HL-60 (cell line): ENCODE measurements at regions not wholly inside any gene's neighbourhood (a gene's known extent, or its start where the extent isn't known, plus 50 kb on each side); places are given as distances from the start of the nearest gene placed in this dataset.

ENCODE experiments used
- GABPA ChIP-seq: IDR thresholded peaks from 2 replicates; pipeline ENCODE4 v1.6.1; 2012; ENCODE audit warnings: low read depth
- TF ChIP-seq, protein P1 (sequence below): IDR thresholded peaks from one replicate; pipeline ENCODE4 v1.5.1; 2011; ENCODE audit warnings: low read length, control low read depth, inconsistent platforms; ENCODE audit not compliant: insufficient read depth
- TF ChIP-seq, protein P2 (sequence below): IDR thresholded peaks from 2 replicates; pipeline ENCODE4 v1.6.1; 2012; ENCODE audit warnings: low read depth; ENCODE audit not compliant: insufficient replicate concordance

DNA sequence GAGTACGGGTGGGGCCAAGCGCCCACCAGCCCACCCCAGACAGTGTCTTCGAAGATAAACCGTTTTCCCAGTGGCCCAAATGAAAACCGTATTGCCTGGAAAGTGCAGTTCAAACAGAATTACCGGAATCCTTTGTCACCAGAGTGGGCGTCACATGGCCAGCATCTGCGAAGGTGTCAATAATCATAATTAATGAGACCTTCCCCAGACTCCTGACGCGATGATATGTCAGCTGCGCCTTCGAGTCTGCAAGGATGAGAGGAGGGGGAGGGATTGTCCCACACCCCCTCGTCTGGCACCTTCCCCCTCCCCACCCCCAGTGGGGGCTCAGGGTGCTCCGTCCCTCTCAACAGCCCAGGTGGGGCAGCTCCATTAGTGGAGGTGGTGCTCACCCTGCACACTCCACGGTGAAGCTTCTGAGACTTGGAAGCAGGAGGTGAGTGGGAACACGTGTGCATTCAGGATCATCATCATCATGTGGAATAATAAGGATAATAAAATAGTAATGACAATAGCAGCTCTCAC is 215.1 kb downstream of the PTPRU start:
- TF ChIP-seq, protein P1, sequence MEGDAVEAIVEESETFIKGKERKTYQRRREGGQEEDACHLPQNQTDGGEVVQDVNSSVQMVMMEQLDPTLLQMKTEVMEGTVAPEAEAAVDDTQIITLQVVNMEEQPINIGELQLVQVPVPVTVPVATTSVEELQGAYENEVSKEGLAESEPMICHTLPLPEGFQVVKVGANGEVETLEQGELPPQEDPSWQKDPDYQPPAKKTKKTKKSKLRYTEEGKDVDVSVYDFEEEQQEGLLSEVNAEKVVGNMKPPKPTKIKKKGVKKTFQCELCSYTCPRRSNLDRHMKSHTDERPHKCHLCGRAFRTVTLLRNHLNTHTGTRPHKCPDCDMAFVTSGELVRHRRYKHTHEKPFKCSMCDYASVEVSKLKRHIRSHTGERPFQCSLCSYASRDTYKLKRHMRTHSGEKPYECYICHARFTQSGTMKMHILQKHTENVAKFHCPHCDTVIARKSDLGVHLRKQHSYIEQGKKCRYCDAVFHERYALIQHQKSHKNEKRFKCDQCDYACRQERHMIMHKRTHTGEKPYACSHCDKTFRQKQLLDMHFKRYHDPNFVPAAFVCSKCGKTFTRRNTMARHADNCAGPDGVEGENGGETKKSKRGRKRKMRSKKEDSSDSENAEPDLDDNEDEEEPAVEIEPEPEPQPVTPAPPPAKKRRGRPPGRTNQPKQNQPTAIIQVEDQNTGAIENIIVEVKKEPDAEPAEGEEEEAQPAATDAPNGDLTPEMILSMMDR = no peak
- no peak for TF ChIP-seq GABPA
- TF ChIP-seq, protein P2, sequence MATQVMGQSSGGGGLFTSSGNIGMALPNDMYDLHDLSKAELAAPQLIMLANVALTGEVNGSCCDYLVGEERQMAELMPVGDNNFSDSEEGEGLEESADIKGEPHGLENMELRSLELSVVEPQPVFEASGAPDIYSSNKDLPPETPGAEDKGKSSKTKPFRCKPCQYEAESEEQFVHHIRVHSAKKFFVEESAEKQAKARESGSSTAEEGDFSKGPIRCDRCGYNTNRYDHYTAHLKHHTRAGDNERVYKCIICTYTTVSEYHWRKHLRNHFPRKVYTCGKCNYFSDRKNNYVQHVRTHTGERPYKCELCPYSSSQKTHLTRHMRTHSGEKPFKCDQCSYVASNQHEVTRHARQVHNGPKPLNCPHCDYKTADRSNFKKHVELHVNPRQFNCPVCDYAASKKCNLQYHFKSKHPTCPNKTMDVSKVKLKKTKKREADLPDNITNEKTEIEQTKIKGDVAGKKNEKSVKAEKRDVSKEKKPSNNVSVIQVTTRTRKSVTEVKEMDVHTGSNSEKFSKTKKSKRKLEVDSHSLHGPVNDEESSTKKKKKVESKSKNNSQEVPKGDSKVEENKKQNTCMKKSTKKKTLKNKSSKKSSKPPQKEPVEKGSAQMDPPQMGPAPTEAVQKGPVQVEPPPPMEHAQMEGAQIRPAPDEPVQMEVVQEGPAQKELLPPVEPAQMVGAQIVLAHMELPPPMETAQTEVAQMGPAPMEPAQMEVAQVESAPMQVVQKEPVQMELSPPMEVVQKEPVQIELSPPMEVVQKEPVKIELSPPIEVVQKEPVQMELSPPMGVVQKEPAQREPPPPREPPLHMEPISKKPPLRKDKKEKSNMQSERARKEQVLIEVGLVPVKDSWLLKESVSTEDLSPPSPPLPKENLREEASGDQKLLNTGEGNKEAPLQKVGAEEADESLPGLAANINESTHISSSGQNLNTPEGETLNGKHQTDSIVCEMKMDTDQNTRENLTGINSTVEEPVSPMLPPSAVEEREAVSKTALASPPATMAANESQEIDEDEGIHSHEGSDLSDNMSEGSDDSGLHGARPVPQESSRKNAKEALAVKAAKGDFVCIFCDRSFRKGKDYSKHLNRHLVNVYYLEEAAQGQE = no peak
